Progenitor cell of endocrine pancreas (in vitro differentiated cells): ENCODE measurements at regions not wholly inside any gene's neighbourhood (a gene's known extent, or its start where the extent isn't known, plus 50 kb on each side); places are given as distances from the start of the nearest gene placed in this dataset.

Experiments
- DNase-seq: peaks from one replicate; pipeline ENCODE4 v3.0.0; 2021; ENCODE audit warnings: low spot score; ENCODE audit not compliant: unreplicated experiment
- H3K27ac Mint-ChIP-seq: 2 replicates; pipeline ENCODE4 v1.8.0; 2021; ENCODE audit warnings: mild to moderate bottlenecking, moderate library complexity, mixed read lengths
- H3K27me3 Mint-ChIP-seq: 2 replicates; pipeline ENCODE4 v1.8.0; 2021; ENCODE audit warnings: mixed read lengths
- H3K36me3 Mint-ChIP-seq: 2 replicates; pipeline ENCODE4 v1.8.0; 2022; ENCODE audit warnings: mixed read lengths; ENCODE audit not compliant: insufficient read depth
- H3K4me1 Mint-ChIP-seq: 2 replicates; pipeline ENCODE4 v1.8.0; 2021; ENCODE audit warnings: low read depth, mixed read lengths
- H3K4me3 Mint-ChIP-seq: 2 replicates; pipeline ENCODE4 v1.8.0; 2021; ENCODE audit warnings: low read depth, mild to moderate bottlenecking, moderate library complexity, mixed read lengths
- H3K9me3 Mint-ChIP-seq: 2 replicates; pipeline ENCODE4 v1.8.0; 2021; ENCODE audit warnings: low read depth, mixed read lengths
- CTCF ChIP-seq: fragments of 200-600 bp; sonication (generic); IDR thresholded peaks from one replicate; pipeline ENCODE4 v1.5.0; 2021; ENCODE audit warnings: antibody characterized with exemption, mild to moderate bottlenecking; ENCODE audit not compliant: unreplicated experiment

- peaks cover 16% of the 10 kb centered on the region for H3K4me1 Mint-ChIP-seq
- H3K36me3 Mint-ChIP-seq = no peaks in the 10 kb centered on the region
- no peak overlapping the region for H3K4me3 Mint-ChIP-seq
- peak overlapping the region; percentile 35 for H3K27ac Mint-ChIP-seq
- no peak for TF ChIP-seq CTCF
- DNase-seq = no peak
- H3K9me3 Mint-ChIP-seq = no peaks in the 10 kb centered on the region
- H3K27me3 Mint-ChIP-seq = no peaks in the 10 kb centered on the region
These were observed 67.7 kb upstream of the PGRMC2 start for GRCh38 chr4:128355305-128355704.

- H3K27ac Mint-ChIP-seq = no peak overlapping the region
- no peak overlapping the region for H3K4me3 Mint-ChIP-seq
- no peaks in the 10 kb centered on the region for H3K36me3 Mint-ChIP-seq
- TF ChIP-seq CTCF = no peak
- no peak for DNase-seq
- H3K4me1 Mint-ChIP-seq = peaks cover 16% of the 10 kb centered on the region
- H3K27me3 Mint-ChIP-seq = no peaks in the 10 kb centered on the region
- H3K9me3 Mint-ChIP-seq = no peaks in the 10 kb centered on the region
These were observed 66.7 kb upstream of the PGRMC2 start for GRCh38 chr4:128354205-128354821.

- H3K27me3 Mint-ChIP-seq = no peaks in the 10 kb centered on the region
- no peak overlapping the region for H3K27ac Mint-ChIP-seq
- no peak overlapping the region for H3K4me3 Mint-ChIP-seq
- H3K36me3 Mint-ChIP-seq = no peaks in the 10 kb centered on the region
- H3K4me1 Mint-ChIP-seq = peaks cover 14% of the 10 kb centered on the region
- no peak for TF ChIP-seq CTCF
- H3K9me3 Mint-ChIP-seq = no peaks in the 10 kb centered on the region
- DNase-seq = no peak
These were observed 66.2 kb upstream of the PGRMC2 start for GRCh38 chr4:128353791-128354190.

- Mint-ChIP-seq H3K27ac (no peak overlapping the region), H3K27me3 (no peaks in the 10 kb centered on the region), H3K36me3 (no peaks in the 10 kb centered on the region), H3K4me1 (peaks cover 12% of the 10 kb centered on the region), H3K4me3 (no peak overlapping the region), H3K9me3 (no peaks in the 10 kb centered on the region)
- no peak for TF ChIP-seq CTCF
- DNase-seq = no peak
These were observed 63.9 kb upstream of the PGRMC2 start for GRCh38 chr4:128351502-128351901.

- peaks cover 12% of the 10 kb centered on the region for H3K4me1 Mint-ChIP-seq
- no peaks in the 10 kb centered on the region for H3K36me3 Mint-ChIP-seq
- TF ChIP-seq CTCF = no peak
- DNase-seq = no peak
- no peak overlapping the region for H3K27ac Mint-ChIP-seq
- no peaks in the 10 kb centered on the region for H3K9me3 Mint-ChIP-seq
- no peaks in the 10 kb centered on the region for H3K27me3 Mint-ChIP-seq
- no peak overlapping the region for H3K4me3 Mint-ChIP-seq
These were observed 62.9 kb upstream of the PGRMC2 start for GRCh38 chr4:128350449-128351045.
